Colonic mucosa (tissue), 4 donors: ENCODE measurements at regions not wholly inside any gene's neighbourhood (a gene's known extent, or its start where the extent isn't known, plus 50 kb on each side); places are given as distances from the start of the nearest gene placed in this dataset.

ENCODE experiments used
- DNase-seq: peaks from one replicate; pipeline ENCODE4 v3.0.0-alpha.2; 2020
- H3K27ac ChIP-seq: fragments of 200-600 bp; one replicate; pipeline ENCODE4 v1.8.0; 2021
- H3K27me3 ChIP-seq: fragments of 200-600 bp; one replicate; pipeline ENCODE4 v1.8.0; 2021
- H3K36me3 ChIP-seq: fragments of 200-600 bp; one replicate; pipeline ENCODE4 v1.8.0; 2021
- H3K4me1 ChIP-seq: fragments of 200-600 bp; one replicate; pipeline ENCODE4 v1.8.0; 2021; ENCODE audit warnings: mild to moderate bottlenecking
- H3K4me3 ChIP-seq: fragments of 200-600 bp; one replicate; pipeline ENCODE4 v1.8.0; 2021
- H3K9ac ChIP-seq, 2 donors: one replicate each; pipeline ENCODE4 v1.7.0; 2013; ENCODE audit warnings: control low read depth in 2 of 2, low read depth in 2 of 2, low read length in 2 of 2
- H3K9me3 ChIP-seq: fragments of 200-600 bp; one replicate; pipeline ENCODE4 v1.8.0; 2021
- intact Hi-C: fragments of 100-400 bp; cut with DNase I; formaldehyde crosslinking; loops from one replicate; pipeline ENCODE4 v1.14.1; 2022
- TF ChIP-seq, protein P1 (sequence below): fragments of 200-600 bp; IDR thresholded peaks from one replicate; pipeline ENCODE4 v1.8.0; 2022; ENCODE audit warnings: antibody characterized with exemption, mild to moderate bottlenecking
- donor health status: healthy.
- donor health status: DM: no; HTN: no; CAD: no.
- donor health status: DM: no; HTN: no; CAD: no.

GRCh38 chr18:60935041-60935910, 398.0 kb upstream of the CDH20 start:
- H3K27me3 ChIP-seq, result no peaks in the 10 kb centered on the region
- TF ChIP-seq, protein P1, sequence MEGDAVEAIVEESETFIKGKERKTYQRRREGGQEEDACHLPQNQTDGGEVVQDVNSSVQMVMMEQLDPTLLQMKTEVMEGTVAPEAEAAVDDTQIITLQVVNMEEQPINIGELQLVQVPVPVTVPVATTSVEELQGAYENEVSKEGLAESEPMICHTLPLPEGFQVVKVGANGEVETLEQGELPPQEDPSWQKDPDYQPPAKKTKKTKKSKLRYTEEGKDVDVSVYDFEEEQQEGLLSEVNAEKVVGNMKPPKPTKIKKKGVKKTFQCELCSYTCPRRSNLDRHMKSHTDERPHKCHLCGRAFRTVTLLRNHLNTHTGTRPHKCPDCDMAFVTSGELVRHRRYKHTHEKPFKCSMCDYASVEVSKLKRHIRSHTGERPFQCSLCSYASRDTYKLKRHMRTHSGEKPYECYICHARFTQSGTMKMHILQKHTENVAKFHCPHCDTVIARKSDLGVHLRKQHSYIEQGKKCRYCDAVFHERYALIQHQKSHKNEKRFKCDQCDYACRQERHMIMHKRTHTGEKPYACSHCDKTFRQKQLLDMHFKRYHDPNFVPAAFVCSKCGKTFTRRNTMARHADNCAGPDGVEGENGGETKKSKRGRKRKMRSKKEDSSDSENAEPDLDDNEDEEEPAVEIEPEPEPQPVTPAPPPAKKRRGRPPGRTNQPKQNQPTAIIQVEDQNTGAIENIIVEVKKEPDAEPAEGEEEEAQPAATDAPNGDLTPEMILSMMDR, result no peak
- H3K9me3 ChIP-seq, result no peaks in the 10 kb centered on the region
- intact Hi-C loops, result no loop called here
- no peak overlapping the region for H3K27ac ChIP-seq
- H3K36me3 ChIP-seq, result no peaks in the 10 kb centered on the region
- no peaks in the 10 kb centered on the region for H3K4me1 ChIP-seq
- no peak overlapping the region for H3K4me3 ChIP-seq
- DNase-seq, result no peak
- no peak overlapping the region for H3K9ac ChIP-seq

GRCh38 chr18:60936101-60936500, 397.1 kb upstream of the CDH20 start:
- TF ChIP-seq, protein P1, result no peak
- H3K27ac ChIP-seq, result no peak overlapping the region
- no peaks in the 10 kb centered on the region for H3K36me3 ChIP-seq
- intact Hi-C loops, result no loop called here
- DNase-seq, result no peak
- no peaks in the 10 kb centered on the region for H3K27me3 ChIP-seq
- no peak overlapping the region for H3K4me3 ChIP-seq
- no peaks in the 10 kb centered on the region for H3K9me3 ChIP-seq
- no peaks in the 10 kb centered on the region for H3K4me1 ChIP-seq
- H3K9ac ChIP-seq, result no peak overlapping the region

GRCh38 chr18:60943297-60943696, 389.9 kb upstream of the CDH20 start:
- TF ChIP-seq, protein P1, result no peak
- Histone ChIP-seq H3K4me3 (no peak overlapping the region), H3K27me3 (no peaks in the 10 kb centered on the region), H3K36me3 (no peaks in the 10 kb centered on the region), H3K9me3 (no peaks in the 10 kb centered on the region), H3K27ac (no peak overlapping the region), H3K9ac (no peak overlapping the region), H3K4me1 (no peaks in the 10 kb centered on the region)
- DNase-seq, result no peak
- intact Hi-C loops, result no loop called here

- Histone ChIP-seq H3K4me1 (no peaks in the 10 kb centered on the region), H3K9ac (no peak overlapping the region), H3K9me3 (no peaks in the 10 kb centered on the region), H3K4me3 (no peak overlapping the region), H3K27me3 (no peaks in the 10 kb centered on the region), H3K36me3 (no peaks in the 10 kb centered on the region), H3K27ac (no peak overlapping the region)
- TF ChIP-seq, protein P1, result no peak
- no peak for DNase-seq
- intact Hi-C loops, result no loop called here
These were observed 382.6 kb upstream of the CDH20 start for GRCh38 chr18:60950634-60951033.

DNA sequence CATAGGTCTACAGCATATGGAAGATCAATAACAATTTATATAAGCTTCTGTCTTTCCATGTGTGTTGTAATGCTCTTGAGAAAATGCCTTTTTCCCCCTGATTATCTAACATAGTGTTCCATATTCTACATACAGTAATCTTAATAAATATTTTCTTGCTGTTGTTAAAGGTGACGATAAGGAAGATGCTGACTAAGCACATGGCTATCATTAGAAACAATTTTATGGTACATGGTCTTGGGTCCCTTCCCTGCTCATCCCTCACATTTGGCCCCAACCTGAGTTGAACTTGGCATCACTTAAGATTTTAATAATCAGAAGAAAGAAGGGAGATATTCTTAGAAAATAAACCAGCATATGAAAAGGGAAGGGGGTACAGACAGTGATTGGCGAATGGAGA, 382.1 kb upstream of the CDH20 start:
- Histone ChIP-seq H3K36me3 (no peaks in the 10 kb centered on the region), H3K27ac (no peak overlapping the region), H3K9ac (no peak overlapping the region), H3K9me3 (no peaks in the 10 kb centered on the region), H3K27me3 (no peaks in the 10 kb centered on the region), H3K4me3 (no peak overlapping the region), H3K4me1 (no peaks in the 10 kb centered on the region)
- intact Hi-C loops, result no loop called here
- DNase-seq, result no peak
- TF ChIP-seq, protein P1, result no peak
